Neural cell (in vitro differentiated cells): ENCODE measurements at regions not wholly inside any gene's neighbourhood (a gene's known extent, or its start where the extent isn't known, plus 50 kb on each side); places are given as distances from the start of the nearest gene placed in this dataset.

Experiments used
- H2AFZ ChIP-seq: fragments of 200-600, 300-800 bp; sonication (generic), shearing (Covaris generic); 2 replicates; pipeline ENCODE4 v1.6.0; 2014; ENCODE audit warnings: low read depth, mild to moderate bottlenecking, antibody characterized with exemption, low read length, moderate library complexity
- H3F3A ChIP-seq: fragments of 200-600 bp; shearing (Covaris generic); 2 replicates; pipeline ENCODE4 v1.6.1; 2016; ENCODE audit warnings: mild to moderate bottlenecking, moderate library complexity, mixed read lengths, antibody characterized with exemption, low read length; ENCODE audit not compliant: insufficient read depth, poor library complexity, severe bottlenecking
- H3K27ac ChIP-seq: fragments of 200-600, 300-800 bp; sonication (generic), shearing (Covaris generic); 2 replicates; pipeline ENCODE4 v1.5.1; 2014; ENCODE audit warnings: mild to moderate bottlenecking, low read length, moderate library complexity
- H3K27me3 ChIP-seq: fragments of 300-800, 200-600 bp; sonication (generic), shearing (Covaris generic); 2 replicates; pipeline ENCODE4 v1.6.0; 2014; ENCODE audit warnings: mild to moderate bottlenecking, low read depth, low read length, moderate library complexity; ENCODE audit not compliant: insufficient read depth
- H3K36me3 ChIP-seq: fragments of 300-800, 200-600 bp; sonication (generic), shearing (Covaris generic); 2 replicates; pipeline ENCODE4 v1.5.1; 2014; ENCODE audit warnings: mild to moderate bottlenecking, antibody characterized with exemption, low read length, moderate library complexity; ENCODE audit not compliant: insufficient read depth
- H3K4me2 ChIP-seq: fragments of 300-800, 200-600 bp; sonication (generic), shearing (Covaris generic); 2 replicates; pipeline ENCODE4 v1.6.0; 2014; ENCODE audit warnings: mild to moderate bottlenecking, low read length
- H3K4me3 ChIP-seq: fragments of 300-800, 200-600 bp; sonication (generic), shearing (Covaris generic); 2 replicates; pipeline ENCODE4 v1.5.1; 2014; ENCODE audit warnings: mild to moderate bottlenecking, low read length, moderate library complexity
- H3K79me2 ChIP-seq: fragments of 200-600 bp; shearing (Covaris generic); replicated peaks from 2 replicates; pipeline ENCODE4 v1.6.0; 2014; ENCODE audit warnings: mild to moderate bottlenecking, low read length, moderate library complexity; ENCODE audit not compliant: insufficient read depth
- H3K9ac ChIP-seq: fragments of 300-800, 200-600 bp; sonication (generic), shearing (Covaris generic); 2 replicates; pipeline ENCODE4 v1.6.1; 2016; ENCODE audit warnings: mild to moderate bottlenecking, low read length, mixed read lengths
- H3K9me2 ChIP-seq: fragments of 200-600 bp; shearing (Covaris generic); 2 replicates; pipeline ENCODE4 v1.6.1; 2016; ENCODE audit warnings: mild to moderate bottlenecking, low read length, mixed read lengths; ENCODE audit not compliant: insufficient read depth
- H3K9me3 ChIP-seq: fragments of 200-600, 300-800 bp; sonication (generic), shearing (Covaris generic); 2 replicates; pipeline ENCODE4 v1.6.1; 2016; ENCODE audit warnings: mild to moderate bottlenecking, mixed run types, low read length, moderate library complexity, mixed read lengths
- H4K20me1 ChIP-seq: fragments of 200-600 bp; shearing (Covaris generic); 2 replicates; pipeline ENCODE4 v1.6.1; 2016; ENCODE audit warnings: mild to moderate bottlenecking, mixed run types; ENCODE audit not compliant: insufficient read depth
- CTCF ChIP-seq: fragments of 450-650 bp; IDR thresholded peaks from 2 replicates; pipeline ENCODE4 v1.5.1; 2014; ENCODE audit warnings: antibody characterized with exemption, mild to moderate bottlenecking, moderate library complexity; ENCODE audit not compliant: poor library complexity, severe bottlenecking
- EP300 ChIP-seq: fragments of 450-650 bp; conservative IDR thresholded peaks from 2 replicates; pipeline ENCODE4 v1.6.1; 2014; ENCODE audit warnings: antibody characterized with exemption, mild to moderate bottlenecking, moderate library complexity; ENCODE audit not compliant: poor library complexity, severe bottlenecking
- EZH2 ChIP-seq: fragments of 200-600, 300-800 bp; shearing (Covaris generic), sonication (generic); IDR thresholded peaks from 2 replicates; pipeline ENCODE4 v1.6.1; 2014; ENCODE audit warnings: antibody characterized with exemption, low read length, borderline replicate concordance, mild to moderate bottlenecking; ENCODE audit not compliant: insufficient read depth, poor library complexity, severe bottlenecking
- MXI1 ChIP-seq: fragments of 450-650 bp; conservative IDR thresholded peaks from 2 replicates; pipeline ENCODE4 v1.6.1; 2014; ENCODE audit warnings: antibody characterized with exemption, mild to moderate bottlenecking; ENCODE audit not compliant: poor library complexity, severe bottlenecking
- POLR2AphosphoS5 ChIP-seq: IDR thresholded peaks from 2 replicates; pipeline ENCODE4 v1.6.1; 2012
- RAD21 ChIP-seq: fragments of 450-650 bp; conservative IDR thresholded peaks from 2 replicates; pipeline ENCODE4 v1.6.1; 2014; ENCODE audit warnings: antibody characterized with exemption, mild to moderate bottlenecking, moderate library complexity
- REST ChIP-seq: IDR thresholded peaks from 2 replicates; pipeline ENCODE4 v1.6.1; 2012; ENCODE audit warnings: borderline replicate concordance
- SMC3 ChIP-seq: fragments of 450-650 bp; conservative IDR thresholded peaks from 2 replicates; pipeline ENCODE4 v1.6.1; 2014; ENCODE audit warnings: antibody characterized with exemption, mild to moderate bottlenecking, moderate library complexity; ENCODE audit not compliant: poor library complexity
- TAF1 ChIP-seq: IDR thresholded peaks from 2 replicates; pipeline ENCODE4 v1.6.1; 2012; ENCODE audit warnings: low read depth

GRCh38 chr2:128487650-128488387 lies 169.2 kb upstream of the HS6ST1 start:
- TF ChIP-seq CTCF = no peak
- TF ChIP-seq TAF1 = no peak
- no peak for TF ChIP-seq MXI1
- TF ChIP-seq RAD21 = no peak
- no peaks in the 10 kb centered on the region for H3F3A ChIP-seq

GRCh38 chr2:128488434-128488833 lies 169.8 kb upstream of the HS6ST1 start:
- H3K79me2 ChIP-seq = no peaks in the 10 kb centered on the region
- no peak overlapping the region for H3K9ac ChIP-seq
- H3K4me2 ChIP-seq = no peak overlapping the region
- no peaks in the 10 kb centered on the region for H3K27me3 ChIP-seq
- no peak overlapping the region for H2AFZ ChIP-seq
- H3K4me3 ChIP-seq = no peak overlapping the region
- H3K9me3 ChIP-seq = peaks cover 3% of the 10 kb centered on the region
- H3K9me2 ChIP-seq = no peaks in the 10 kb centered on the region
- no peaks in the 10 kb centered on the region for H3K36me3 ChIP-seq
- no peaks in the 10 kb centered on the region for H3F3A ChIP-seq
- TF ChIP-seq REST = no peak
- TF ChIP-seq MXI1 = no peak
- no peak for TF ChIP-seq EZH2
- no peak for TF ChIP-seq TAF1
- TF ChIP-seq CTCF = no peak
- TF ChIP-seq SMC3 = no peak
- no peak for TF ChIP-seq RAD21
- no peak for TF ChIP-seq EP300
- TF ChIP-seq POLR2AphosphoS5 = no peak
- H4K20me1 ChIP-seq = no peaks in the 10 kb centered on the region
- H3K27ac ChIP-seq = no peak overlapping the region

More at GRCh38 chr2:128487650-128488387, 169.2 kb upstream of the HS6ST1 start:
- Histone ChIP-seq H3K27me3 (no peaks in the 10 kb centered on the region), H4K20me1 (no peaks in the 10 kb centered on the region), H3K4me2 (no peak overlapping the region), H3K79me2 (no peaks in the 10 kb centered on the region), H2AFZ (no peak overlapping the region), H3K4me3 (no peak overlapping the region), H3K9ac (no peak overlapping the region), H3K9me2 (no peaks in the 10 kb centered on the region), H3K36me3 (no peaks in the 10 kb centered on the region), H3K9me3 (peaks cover 3% of the 10 kb centered on the region), H3K27ac (no peak overlapping the region)
